Prostate gland (tissue), 2 donors: ENCODE measurements at regions not wholly inside any gene's neighbourhood (a gene's known extent, or its start where the extent isn't known, plus 50 kb on each side); places are given as distances from the start of the nearest gene placed in this dataset.

ENCODE experiments used
- POLR2A ChIP-seq: fragments of 450-650 bp; IDR thresholded peaks from one replicate; pipeline ENCODE4 v1.6.1; 2016; ENCODE audit warnings: antibody characterized with exemption, mild to moderate bottlenecking
- POLR2AphosphoS5 ChIP-seq: sonication (generic); formaldehyde crosslinking; IDR thresholded peaks from one replicate; pipeline ENCODE4 v1.6.1; 2017; ENCODE audit warnings: antibody characterized with exemption
- TF ChIP-seq, protein P1 (sequence below), 4 experiments: fragments of 200-600 bp in 2 of 4; fragments of 450-650 bp in 2 of 4; sonication (generic) in 2 of 4; IDR thresholded peaks; 1 replicate in 3 of 4; 2 replicates in 1 of 4; pipeline ENCODE4 v1.5.1; 2016 to 2019; ENCODE audit warnings: antibody characterized with exemption in 4 of 4, mild to moderate bottlenecking in 2 of 4, moderate library complexity in 2 of 4

DNA sequence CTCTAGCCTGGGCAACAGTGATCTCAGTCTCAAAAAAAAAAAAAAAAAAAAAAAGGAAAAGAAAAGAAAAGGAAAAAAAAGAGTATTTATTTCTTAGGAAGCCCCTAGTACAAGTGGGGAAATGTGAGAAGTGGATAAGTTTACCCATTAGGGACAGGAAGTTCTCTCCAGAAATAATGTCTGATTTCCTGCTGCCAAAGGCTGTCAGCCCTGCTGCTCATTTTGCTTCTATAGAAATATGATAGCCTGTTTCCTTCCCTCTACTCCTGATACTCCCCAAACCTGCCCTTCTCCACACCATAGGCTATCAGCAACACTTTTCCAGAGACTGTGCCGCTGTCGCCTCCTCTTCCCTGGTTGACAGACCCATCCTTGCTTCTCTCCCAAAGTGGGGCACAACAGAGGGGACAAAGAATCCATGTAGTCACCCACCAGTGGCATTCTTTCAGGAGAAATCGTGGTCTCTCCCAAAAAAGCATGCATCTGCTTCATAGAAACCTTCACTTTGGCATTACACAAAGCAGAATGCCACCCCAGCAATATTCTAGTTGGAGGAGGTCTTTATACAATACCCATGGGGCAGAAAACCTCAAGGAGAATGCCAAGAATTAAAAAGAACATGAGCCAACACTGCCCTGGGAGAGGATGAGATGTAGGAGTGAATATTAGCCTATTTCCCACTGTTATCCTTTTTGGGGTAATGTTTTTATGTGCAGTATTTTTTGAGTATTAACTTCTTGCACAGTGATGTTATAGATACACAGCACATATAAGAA, 166.3 kb upstream of the NR5A2 start:
- TF ChIP-seq, protein P1, sequence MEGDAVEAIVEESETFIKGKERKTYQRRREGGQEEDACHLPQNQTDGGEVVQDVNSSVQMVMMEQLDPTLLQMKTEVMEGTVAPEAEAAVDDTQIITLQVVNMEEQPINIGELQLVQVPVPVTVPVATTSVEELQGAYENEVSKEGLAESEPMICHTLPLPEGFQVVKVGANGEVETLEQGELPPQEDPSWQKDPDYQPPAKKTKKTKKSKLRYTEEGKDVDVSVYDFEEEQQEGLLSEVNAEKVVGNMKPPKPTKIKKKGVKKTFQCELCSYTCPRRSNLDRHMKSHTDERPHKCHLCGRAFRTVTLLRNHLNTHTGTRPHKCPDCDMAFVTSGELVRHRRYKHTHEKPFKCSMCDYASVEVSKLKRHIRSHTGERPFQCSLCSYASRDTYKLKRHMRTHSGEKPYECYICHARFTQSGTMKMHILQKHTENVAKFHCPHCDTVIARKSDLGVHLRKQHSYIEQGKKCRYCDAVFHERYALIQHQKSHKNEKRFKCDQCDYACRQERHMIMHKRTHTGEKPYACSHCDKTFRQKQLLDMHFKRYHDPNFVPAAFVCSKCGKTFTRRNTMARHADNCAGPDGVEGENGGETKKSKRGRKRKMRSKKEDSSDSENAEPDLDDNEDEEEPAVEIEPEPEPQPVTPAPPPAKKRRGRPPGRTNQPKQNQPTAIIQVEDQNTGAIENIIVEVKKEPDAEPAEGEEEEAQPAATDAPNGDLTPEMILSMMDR (IDR thresholded peaks at IDR 0.05) = no peak
- TF ChIP-seq POLR2A = no peak
- no peak for TF ChIP-seq POLR2AphosphoS5
